T-cell (primary cell): ENCODE measurements at regions not wholly inside any gene's neighbourhood (a gene's known extent, or its start where the extent isn't known, plus 50 kb on each side); places are given as distances from the start of the nearest gene placed in this dataset.
A peak's percentile ranks its signal among the peaks of the same experiment; 100 is the strongest.

Source experiments
- ATAC-seq, 4 experiments: fragments of 200-7000 bp in 3 of 4; fragments of 150-1000 bp in 1 of 4; cut with Tn5 transposase; replicated peaks in 1 of 4; 1 replicate in 3 of 4; 2 replicates in 1 of 4; pipeline ENCODE4 v1.10.0; 2021; ENCODE audit warnings: moderate library complexity in 3 of 4, mild to moderate bottlenecking in 2 of 4, moderate number of reproducible peaks in 1 of 4
- CTCF ChIA-PET, 2 donors: fragments of 300-600 bp; sonication (Branson Sonifier 250); formaldehyde crosslinking; loops; one replicate each; lab custom pipeline; 2022; ENCODE audit warnings: antibody characterized with exemption in 2 of 2; lab: Charles Lee
- POLR2A ChIA-PET, 2 donors: fragments of 300-600 bp; sonication (Branson Sonifier 250); formaldehyde crosslinking; loops; one replicate each; lab custom pipeline; 2022; ENCODE audit warnings: antibody characterized with exemption in 2 of 2; lab: Charles Lee
- DNase-seq, 35 experiments: peaks; one replicate each; pipeline versions ENCODE4 v3.0.0 to v3.0.0-alpha.2; 2013 to 2023
- H3K27ac ChIP-seq: one replicate; pipeline ENCODE4 v1.5.1; 2013; ENCODE audit warnings: low read length
- H3K27me3 ChIP-seq, 2 experiments: replicated peaks in 1 of 2; 1 replicate in 1 of 2; 2 replicates in 1 of 2; pipeline versions ENCODE4 v1.6.1 to v1.7.0; 2013; ENCODE audit warnings: low read length in 1 of 2, mixed read lengths in 1 of 2; ENCODE audit not compliant: control insufficient read depth in 2 of 2, insufficient read depth in 2 of 2; ENCODE audit errors: extremely low read depth in 1 of 2
- H3K36me3 ChIP-seq, 2 donors: 1 replicate in 1 of 2; 2 replicates in 1 of 2; pipeline versions ENCODE4 v1.6.1 to v1.7.0; 2013; ENCODE audit warnings: low read length in 1 of 2; ENCODE audit not compliant: control insufficient read depth in 2 of 2, insufficient read depth in 1 of 2; ENCODE audit errors: extremely low read depth in 1 of 2
- H3K4me1 ChIP-seq, 2 experiments: 1 replicate in 1 of 2; 2 replicates in 1 of 2; pipeline versions ENCODE4 v1.6.1 to v1.7.0; 2013; ENCODE audit warnings: low read length in 2 of 2, mixed read lengths in 1 of 2; ENCODE audit not compliant: insufficient read depth in 2 of 2, control insufficient read depth in 1 of 2; ENCODE audit errors: extremely low read depth in 1 of 2
- H3K4me3 ChIP-seq, 2 donors: 1 replicate in 1 of 2; 2 replicates in 1 of 2; pipeline versions ENCODE4 v1.5.1 to v1.7.0; 2013; ENCODE audit warnings: mild to moderate bottlenecking in 2 of 2, low read length in 1 of 2, moderate library complexity in 1 of 2; ENCODE audit not compliant: control insufficient read depth in 1 of 2; ENCODE audit errors: extremely low read depth in 1 of 2
- H3K9me3 ChIP-seq: 2 replicates; pipeline ENCODE4 v1.7.0; 2013
- H3K27ac Mint-ChIP-seq, 2 donors: one replicate each; pipeline ENCODE4 v1.8.0; 2020 to 2021; ENCODE audit warnings: mild to moderate bottlenecking in 2 of 2, mixed read lengths in 2 of 2
- H3K27me3 Mint-ChIP-seq, 2 donors: one replicate each; pipeline ENCODE4 v1.8.0; 2021 to 2022; ENCODE audit warnings: mixed read lengths in 2 of 2
- H3K36me3 Mint-ChIP-seq: one replicate; pipeline ENCODE4 v1.8.0; 2021; ENCODE audit warnings: mixed read lengths
- H3K4me1 Mint-ChIP-seq, 3 donors: one replicate each; pipeline ENCODE4 v1.8.0; 2020 to 2022; ENCODE audit warnings: mixed read lengths in 3 of 3, mild to moderate bottlenecking in 1 of 3
- H3K4me3 Mint-ChIP-seq, 3 donors: one replicate each; pipeline ENCODE4 v1.8.0; 2020 to 2022; ENCODE audit warnings: mild to moderate bottlenecking in 3 of 3, mixed read lengths in 3 of 3, moderate library complexity in 3 of 3
- H3K9me3 Mint-ChIP-seq, 3 donors: one replicate each; pipeline ENCODE4 v1.8.0; 2020 to 2022; ENCODE audit warnings: mixed read lengths in 3 of 3
- WGBS: methylation state at CpG from one replicate; pipeline ENCODE4 v1.1.5; 2013; ENCODE audit warnings: missing lambda C conversion rate; ENCODE audit not compliant: insufficient coverage; 5-methylcytosine and 5-hydroxymethylcytosine counted together

DNA sequence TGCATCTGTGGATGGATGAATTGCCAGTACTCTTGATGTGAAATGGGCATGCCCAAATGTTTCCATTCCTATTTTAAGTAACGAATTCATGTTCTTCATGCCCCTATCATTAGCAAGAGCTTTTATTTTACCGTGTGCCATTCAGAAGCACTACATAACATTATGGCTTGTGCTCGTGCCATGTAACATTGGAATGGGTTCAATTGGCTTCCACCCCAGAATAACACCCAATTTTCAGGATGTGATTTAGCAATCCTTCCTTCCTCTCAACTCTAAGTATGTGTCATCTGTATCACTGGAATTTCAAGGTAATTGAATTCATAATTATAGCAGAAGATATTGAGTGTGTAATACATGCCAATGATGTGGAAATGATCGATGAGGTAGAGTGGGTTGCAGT lies 145.8 kb upstream of the TMPO start:
- ATAC-seq, result no peak
- no peaks in the 10 kb centered on the region for H3K36me3 ChIP-seq
- Mint-ChIP-seq H3K9me3 (no peaks in the 10 kb centered on the region), H3K27ac (no peak overlapping the region), H3K4me3 (no peak overlapping the region), H3K4me1 (peaks cover 13 to 17% (median 14%) of the 10 kb centered on the region in 3 donors), H3K27me3 (peaks cover 26 to 43% of the 10 kb centered on the region in 2 donors), H3K36me3 (no peaks in the 10 kb centered on the region)
- peaks cover 0 to 5% of the 10 kb centered on the region in 2 experiments for H3K27me3 ChIP-seq
- WGBS, result 86% methylated on average over 3 of the region's 4 CpGs
- H3K4me1 ChIP-seq, result peaks cover 0 to 4% of the 10 kb centered on the region in 2 experiments
- ChIA-PET POLR2A (no interaction called here), CTCF (no interaction called here)
- H3K4me3 ChIP-seq, result no peak overlapping the region
- no peak overlapping the region for H3K27ac ChIP-seq
- no peak for DNase-seq
- H3K9me3 ChIP-seq, result no peaks in the 10 kb centered on the region

DNA sequence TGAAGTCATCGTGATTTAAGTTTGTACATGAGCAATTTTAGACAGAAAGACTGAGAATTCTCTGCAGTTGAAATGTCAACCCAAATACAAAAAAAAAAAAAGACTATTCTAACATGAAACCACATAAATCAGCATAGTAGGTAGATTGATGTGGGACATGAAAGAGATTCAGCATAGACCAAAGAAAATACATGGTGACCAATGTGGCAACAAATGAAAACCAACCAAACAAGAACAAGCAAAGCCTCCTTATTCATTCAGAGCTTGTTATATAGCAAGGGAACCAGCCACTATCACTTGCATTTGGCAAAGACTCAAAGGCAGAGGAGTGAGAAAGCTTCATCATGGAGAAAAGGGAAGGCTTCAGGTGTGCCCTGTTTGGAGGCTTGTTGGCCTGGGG lies 144.4 kb upstream of the TMPO start:
- Histone ChIP-seq H3K27ac (no peak overlapping the region), H3K4me1 (peaks cover 0 to 4% of the 10 kb centered on the region in 2 experiments), H3K9me3 (no peaks in the 10 kb centered on the region), H3K36me3 (no peaks in the 10 kb centered on the region), H3K27me3 (peaks cover 0 to 5% of the 10 kb centered on the region in 2 experiments), H3K4me3 (no peak overlapping the region)
- Mint-ChIP-seq H3K36me3 (no peaks in the 10 kb centered on the region), H3K9me3 (no peaks in the 10 kb centered on the region), H3K27me3 (peaks cover 18 to 45% of the 10 kb centered on the region in 2 donors), H3K4me3 (no peak overlapping the region), H3K27ac (no peak overlapping the region), H3K4me1 (peaks cover 13 to 17% (median 14%) of the 10 kb centered on the region in 3 donors)
- CTCF ChIA-PET, result interaction anchor here in 1 of 2 donors (0.6 kb wide), 1 partner anchor 376 kb away, joined by 3 read pairs; no protein-coding TSS in a partner anchor
- DNase-seq, result no peak
- no peak for ATAC-seq
- POLR2A ChIA-PET, result no interaction called here
- WGBS, result no CpG with 5 or more reads among the region's 1 CpG

DNA sequence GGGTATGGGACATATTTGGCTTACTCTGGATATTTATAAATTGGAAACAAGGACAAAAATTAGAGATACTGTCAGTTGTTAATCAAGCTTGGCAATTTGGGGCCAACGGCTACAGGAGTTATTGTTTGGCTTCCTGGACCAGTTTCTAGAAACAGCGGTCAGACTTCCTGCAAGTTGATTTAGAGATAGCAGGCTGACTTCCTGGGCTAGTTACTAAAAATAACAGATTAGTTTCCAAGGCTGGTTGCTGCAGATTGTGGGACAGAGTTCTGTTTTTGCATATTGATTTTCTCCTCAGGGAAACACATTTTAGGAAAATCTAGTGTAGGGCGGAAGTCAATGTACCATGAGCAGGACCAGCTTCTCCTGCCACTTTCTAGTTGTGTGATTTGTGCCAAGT lies 144.0 kb upstream of the TMPO start:
- no peaks in the 10 kb centered on the region for H3K36me3 ChIP-seq
- no peaks in the 10 kb centered on the region for H3K9me3 ChIP-seq
- ChIA-PET CTCF (no interaction called here), POLR2A (no interaction called here)
- peaks cover 0 to 5% of the 10 kb centered on the region in 2 experiments for H3K27me3 ChIP-seq
- no peaks in the 10 kb centered on the region for H3K9me3 Mint-ChIP-seq
- DNase-seq, result no peak
- H3K4me3 Mint-ChIP-seq, result no peak overlapping the region
- H3K27me3 Mint-ChIP-seq, result peaks cover 18 to 45% of the 10 kb centered on the region in 2 donors
- no peak overlapping the region for H3K27ac ChIP-seq
- WGBS, result 0% methylated on average over 2 of the region's 3 CpGs
- H3K4me1 ChIP-seq, result peaks cover 0 to 4% of the 10 kb centered on the region in 2 experiments
- H3K27ac Mint-ChIP-seq, result no peak overlapping the region
- no peaks in the 10 kb centered on the region for H3K36me3 Mint-ChIP-seq
- ATAC-seq, result no peak
- no peak overlapping the region for H3K4me3 ChIP-seq
- peaks cover 13 to 17% (median 14%) of the 10 kb centered on the region in 3 donors for H3K4me1 Mint-ChIP-seq

DNA sequence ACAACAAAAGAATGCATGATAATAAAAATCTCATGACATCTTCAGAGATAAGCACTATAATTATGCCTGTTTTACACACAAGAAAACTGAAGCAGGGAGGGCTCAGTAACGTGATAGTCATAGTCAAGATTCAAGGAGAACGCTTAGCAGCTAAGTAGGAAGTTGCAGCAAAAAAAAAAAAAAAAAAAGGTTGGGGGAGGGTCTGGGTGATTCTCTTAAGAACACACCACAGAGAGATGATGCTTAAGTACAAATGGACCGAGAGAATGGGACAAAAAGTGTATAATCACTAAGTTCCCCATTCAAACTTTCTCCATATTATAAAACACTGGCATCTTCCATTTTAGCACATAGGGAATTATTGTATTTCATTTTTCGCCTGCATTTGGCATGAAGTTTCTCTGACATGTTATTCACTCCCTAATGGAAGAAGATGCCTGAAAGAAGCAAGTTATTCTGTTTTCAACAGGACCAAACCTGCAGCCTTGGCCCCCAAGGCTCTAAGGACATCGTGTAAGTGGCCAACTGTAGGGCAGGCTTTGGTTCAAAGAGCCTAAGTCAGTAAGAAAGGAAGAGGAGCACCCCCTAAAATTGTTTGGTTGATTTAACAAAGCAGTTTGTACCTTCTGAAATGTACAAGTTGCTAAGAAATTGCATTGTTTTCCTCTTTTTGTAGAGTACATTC lies 142.9 kb upstream of the TMPO start:
- Histone ChIP-seq H3K36me3 (no peaks in the 10 kb centered on the region), H3K27me3 (peaks cover 2 to 5% of the 10 kb centered on the region in 2 experiments), H3K27ac (no peak overlapping the region), H3K9me3 (no peaks in the 10 kb centered on the region), H3K4me1 (peaks cover 0 to 4% of the 10 kb centered on the region in 2 experiments), H3K4me3 (no peak overlapping the region)
- DNase-seq, result no peak
- ChIA-PET POLR2A (no interaction called here), CTCF (no interaction called here)
- Mint-ChIP-seq H3K27ac (no peak overlapping the region), H3K4me3 (no peak overlapping the region), H3K36me3 (no peaks in the 10 kb centered on the region), H3K27me3 (peaks cover 18 to 46% of the 10 kb centered on the region in 2 donors), H3K4me1 (peaks cover 13 to 17% (median 14%) of the 10 kb centered on the region in 3 donors), H3K9me3 (no peaks in the 10 kb centered on the region)
- WGBS, result 17% methylated on average over 1 of the region's 5 CpGs
- no peak for ATAC-seq

DNA sequence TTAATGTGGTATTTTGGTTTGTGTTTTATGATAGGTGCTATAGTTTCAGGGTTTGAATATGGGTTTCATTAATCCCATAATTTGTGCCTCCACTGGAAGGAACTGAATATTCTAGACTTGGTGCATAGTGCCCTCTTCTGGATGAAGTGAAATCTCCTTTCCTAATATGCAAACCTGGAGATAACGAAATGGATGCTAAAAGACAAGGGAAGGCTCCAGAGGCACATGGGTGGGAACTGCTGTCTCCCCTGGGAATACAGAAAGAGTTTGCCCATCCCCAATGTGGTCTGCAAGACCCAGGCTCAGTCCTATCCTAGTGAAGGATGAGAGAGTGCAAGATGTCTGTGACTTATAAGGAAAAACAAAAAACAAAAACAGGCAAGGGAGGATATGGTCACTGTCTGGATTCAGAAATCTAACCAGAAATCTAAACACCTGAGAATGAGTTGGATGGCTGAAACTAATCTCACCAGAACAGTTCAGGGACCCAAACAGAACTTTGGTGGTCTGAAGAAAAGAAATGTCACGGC lies 142.3 kb upstream of the TMPO start:
- Mint-ChIP-seq H3K27ac (no peak overlapping the region), H3K9me3 (no peaks in the 10 kb centered on the region), H3K4me3 (no peak overlapping the region), H3K36me3 (no peaks in the 10 kb centered on the region), H3K4me1 (peaks cover 13 to 17% (median 14%) of the 10 kb centered on the region in 3 donors), H3K27me3 (peaks cover 15 to 42% of the 10 kb centered on the region in 2 donors)
- WGBS, result 83% methylated on average over 1 of the region's 2 CpGs
- no peak overlapping the region for H3K4me3 ChIP-seq
- no peak overlapping the region for H3K27ac ChIP-seq
- H3K36me3 ChIP-seq, result no peaks in the 10 kb centered on the region
- H3K9me3 ChIP-seq, result no peaks in the 10 kb centered on the region
- DNase-seq (peak in 1 of 35 experiments; percentile 16), ATAC-seq (no peak)
- H3K4me1 ChIP-seq, result peaks cover 0 to 4% of the 10 kb centered on the region in 2 experiments
- H3K27me3 ChIP-seq, result peaks cover 2 to 3% of the 10 kb centered on the region in 2 experiments
- CTCF ChIA-PET, result no interaction called here
- POLR2A ChIA-PET, result no interaction called here

DNA sequence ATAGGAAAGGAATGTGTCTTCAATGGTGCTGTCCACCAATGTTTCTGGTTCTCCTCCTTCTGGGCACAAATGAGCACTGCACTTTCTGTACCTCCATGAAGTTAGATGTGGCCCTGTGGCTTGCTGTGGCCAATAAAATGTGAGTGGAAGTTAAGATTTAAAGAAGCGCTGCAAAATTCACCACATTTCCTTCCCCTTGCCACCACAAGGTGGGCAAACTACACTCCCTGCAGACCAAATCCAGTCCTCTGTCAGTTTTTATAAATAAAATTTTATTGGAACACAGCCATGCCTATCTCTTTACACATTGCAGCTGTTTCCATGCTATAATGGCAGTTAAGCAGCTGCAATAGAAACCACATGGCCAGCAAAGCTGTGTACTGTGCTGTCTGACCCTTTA lies 141.4 kb upstream of the TMPO start:
- Mint-ChIP-seq H3K4me1 (peaks cover 13 to 17% (median 14%) of the 10 kb centered on the region in 3 donors), H3K9me3 (no peaks in the 10 kb centered on the region), H3K4me3 (no peak overlapping the region), H3K27ac (no peak overlapping the region), H3K36me3 (no peaks in the 10 kb centered on the region), H3K27me3 (peaks cover 13 to 45% of the 10 kb centered on the region in 2 donors)
- ATAC-seq (no peak), DNase-seq (no peak)
- Histone ChIP-seq H3K27ac (no peak overlapping the region), H3K9me3 (no peaks in the 10 kb centered on the region), H3K36me3 (no peaks in the 10 kb centered on the region), H3K4me1 (peaks cover 0 to 4% of the 10 kb centered on the region in 2 experiments), H3K27me3 (peaks cover 2 to 5% of the 10 kb centered on the region in 2 experiments), H3K4me3 (no peak overlapping the region)
- no CpG with 5 or more reads among the region's 1 CpG for WGBS
- POLR2A ChIA-PET, result no interaction called here
- CTCF ChIA-PET, result no interaction called here
